Activated naive CD4-positive, alpha-beta T cell treated with anti-CD3 and anti-CD28 coated beads for 36 hours (primary cell): ENCODE measurements at regions not wholly inside any gene's neighbourhood (a gene's known extent, or its start where the extent isn't known, plus 50 kb on each side); places are given as distances from the start of the nearest gene placed in this dataset.

ENCODE experiments used
- CTCF ChIA-PET: fragments of 350-600 bp; sonication (Branson Sonifier 250); formaldehyde crosslinking; loops from one replicate; lab custom pipeline; 2021; ENCODE audit warnings: antibody characterized with exemption; lab: Charles Lee
- DNase-seq: peaks from one replicate; pipeline ENCODE4 v3.0.0-alpha.2; 2020
- H3K27ac Mint-ChIP-seq: one replicate; pipeline ENCODE4 v1.8.0; 2021; ENCODE audit warnings: mild to moderate bottlenecking, mixed read lengths
- H3K27me3 Mint-ChIP-seq: one replicate; pipeline ENCODE4 v1.8.0; 2021; ENCODE audit warnings: low read depth, mixed read lengths
- H3K36me3 Mint-ChIP-seq: one replicate; pipeline ENCODE4 v1.8.0; 2021; ENCODE audit warnings: low read depth, mixed read lengths
- H3K4me1 Mint-ChIP-seq: one replicate; pipeline ENCODE4 v1.8.0; 2021; ENCODE audit warnings: low read depth, mixed read lengths
- H3K4me3 Mint-ChIP-seq: one replicate; pipeline ENCODE4 v1.8.0; 2021; ENCODE audit warnings: mild to moderate bottlenecking, moderate library complexity, mixed read lengths
- H3K9me3 Mint-ChIP-seq: one replicate; pipeline ENCODE4 v1.8.0; 2021; ENCODE audit warnings: mixed read lengths
- intact Hi-C: fragments of 100-400 bp; cut with micrococcal nuclease; formaldehyde crosslinking; loops from one replicate; pipeline ENCODE4 v1.15.1; 2023

DNA sequence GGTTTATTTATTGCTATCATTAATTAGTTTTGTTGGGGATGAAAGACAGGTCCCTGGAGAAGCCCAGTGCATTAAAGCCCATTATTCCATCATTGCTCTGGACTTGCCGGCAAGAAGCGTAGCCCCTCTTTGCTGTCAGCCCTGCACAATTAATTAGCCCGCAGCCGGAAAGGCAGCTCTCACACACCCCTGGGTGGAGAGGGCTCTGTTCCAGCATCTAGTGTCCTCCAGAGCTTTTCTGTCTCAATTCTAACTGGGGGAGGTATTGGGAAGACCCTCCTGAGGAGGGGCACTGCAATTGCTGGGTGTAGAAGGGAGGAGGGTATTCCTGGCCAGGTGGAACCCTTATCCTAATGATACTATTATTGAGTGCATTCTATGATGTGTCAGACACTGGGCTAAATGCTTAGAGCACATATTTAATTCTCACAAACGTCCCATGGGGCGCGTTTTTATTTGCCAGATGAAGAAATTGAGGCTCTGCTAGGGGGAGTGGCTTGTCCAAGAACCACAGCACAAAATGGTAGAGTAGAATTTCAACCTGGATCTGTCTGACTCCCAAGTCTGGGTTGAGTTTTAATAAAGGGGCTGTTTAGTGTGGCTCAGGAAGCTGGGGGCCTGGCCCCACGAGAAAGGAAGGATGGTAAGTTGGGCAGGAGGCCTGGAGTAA lies 148.1 kb upstream of the PCBD1 start:
- no peaks in the 10 kb centered on the region for H3K9me3 Mint-ChIP-seq
- no peaks in the 10 kb centered on the region for H3K36me3 Mint-ChIP-seq
- intact Hi-C loops: no loop called here
- no peak overlapping the region for H3K4me3 Mint-ChIP-seq
- CTCF ChIA-PET: interaction anchor here (0.6 kb wide), 1 partner anchor 68 kb away, joined by 3 read pairs; no protein-coding TSS in a partner anchor
- H3K4me1 Mint-ChIP-seq: no peaks in the 10 kb centered on the region
- peak overlapping the region; percentile 15 for H3K27ac Mint-ChIP-seq
- no peaks in the 10 kb centered on the region for H3K27me3 Mint-ChIP-seq
- no peak for DNase-seq

DNA sequence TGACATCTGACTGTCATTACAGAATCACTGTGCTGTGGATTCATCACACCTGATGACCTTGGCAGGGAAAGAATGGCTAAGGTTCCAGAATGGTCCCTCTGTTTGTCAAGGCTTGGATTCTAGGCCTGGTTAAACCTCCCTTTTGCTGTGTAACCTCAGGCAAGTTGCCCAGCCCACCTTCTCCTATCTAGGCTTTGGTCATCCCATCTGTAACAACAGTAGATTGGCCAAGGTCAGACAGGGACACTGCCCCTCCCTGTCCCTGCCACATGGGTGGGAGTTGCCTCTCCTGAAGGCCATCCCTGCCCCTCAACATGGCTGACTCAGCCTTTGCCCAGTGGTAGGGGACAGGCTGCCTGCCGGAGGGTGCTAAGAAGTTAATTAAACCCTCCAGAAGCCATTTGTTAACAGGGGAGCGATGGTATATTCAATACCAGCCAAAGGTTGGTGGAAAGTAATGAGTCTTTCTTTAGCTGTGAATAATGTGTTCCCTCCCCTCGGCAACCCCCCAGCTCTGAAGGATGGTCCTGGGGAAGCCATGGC lies 149.8 kb upstream of the PCBD1 start:
- no peaks in the 10 kb centered on the region for H3K4me1 Mint-ChIP-seq
- intact Hi-C loops: no loop called here
- CTCF ChIA-PET: no interaction called here

DNA sequence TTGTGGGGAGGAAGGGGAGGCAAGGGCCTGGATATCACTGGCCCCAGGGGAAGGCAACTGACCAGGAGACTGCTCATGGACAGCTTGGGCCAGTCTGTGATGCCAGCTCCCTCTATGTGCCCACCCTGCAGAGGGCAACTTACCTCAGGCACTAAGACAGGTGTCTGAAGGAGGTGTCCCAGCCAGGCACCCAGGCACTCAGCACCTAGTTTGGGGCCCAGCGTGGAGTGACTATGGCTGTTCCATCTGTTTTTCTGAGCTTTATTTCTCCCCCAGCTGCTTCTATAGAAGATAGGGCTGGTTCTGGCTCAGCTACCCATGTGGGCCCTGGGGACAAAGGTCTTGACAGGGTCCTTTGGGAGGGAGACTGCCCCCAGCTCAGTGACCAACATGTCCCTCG lies 150.6 kb upstream of the PCBD1 start:
- Mint-ChIP-seq H3K9me3 (no peaks in the 10 kb centered on the region), H3K4me1 (no peaks in the 10 kb centered on the region), H3K36me3 (no peaks in the 10 kb centered on the region), H3K27me3 (no peaks in the 10 kb centered on the region), H3K27ac (no peak overlapping the region), H3K4me3 (no peak overlapping the region)
- DNase-seq: no peak
- intact Hi-C loops: no loop called here
- CTCF ChIA-PET: no interaction called here

More for the DNA sequence above, 149.8 kb upstream of the PCBD1 start:
- no peaks in the 10 kb centered on the region for H3K9me3 Mint-ChIP-seq
- no peaks in the 10 kb centered on the region for H3K36me3 Mint-ChIP-seq
- no peak overlapping the region for H3K27ac Mint-ChIP-seq
- H3K27me3 Mint-ChIP-seq: no peaks in the 10 kb centered on the region
- no peak for DNase-seq
- no peak overlapping the region for H3K4me3 Mint-ChIP-seq

DNA sequence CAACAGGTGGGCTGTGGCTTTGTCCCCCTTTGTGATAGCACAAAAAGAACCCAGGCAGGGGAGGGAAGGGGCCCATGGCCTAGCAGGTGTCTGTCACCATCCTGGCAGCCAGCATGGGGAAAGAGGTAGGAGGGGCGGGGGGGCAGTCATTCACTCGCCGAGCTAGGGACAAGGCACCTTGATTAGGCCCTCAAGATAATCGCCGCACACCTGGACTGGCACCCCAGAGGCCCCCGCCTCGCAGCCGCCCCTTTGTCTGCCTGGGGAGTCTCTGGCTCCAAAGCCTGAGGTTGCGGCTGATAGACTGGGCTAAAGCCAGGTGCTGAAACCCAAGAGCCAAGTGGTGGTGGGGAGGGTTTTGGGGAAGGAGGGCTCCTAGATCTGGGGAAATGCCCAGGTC lies 151.2 kb upstream of the PCBD1 start:
- no peak overlapping the region for H3K27ac Mint-ChIP-seq
- no peaks in the 10 kb centered on the region for H3K9me3 Mint-ChIP-seq
- intact Hi-C loops: no loop called here
- H3K36me3 Mint-ChIP-seq: no peaks in the 10 kb centered on the region
- no peaks in the 10 kb centered on the region for H3K4me1 Mint-ChIP-seq
- CTCF ChIA-PET: no interaction called here
- DNase-seq: no peak
- no peak overlapping the region for H3K4me3 Mint-ChIP-seq
- no peaks in the 10 kb centered on the region for H3K27me3 Mint-ChIP-seq

DNA sequence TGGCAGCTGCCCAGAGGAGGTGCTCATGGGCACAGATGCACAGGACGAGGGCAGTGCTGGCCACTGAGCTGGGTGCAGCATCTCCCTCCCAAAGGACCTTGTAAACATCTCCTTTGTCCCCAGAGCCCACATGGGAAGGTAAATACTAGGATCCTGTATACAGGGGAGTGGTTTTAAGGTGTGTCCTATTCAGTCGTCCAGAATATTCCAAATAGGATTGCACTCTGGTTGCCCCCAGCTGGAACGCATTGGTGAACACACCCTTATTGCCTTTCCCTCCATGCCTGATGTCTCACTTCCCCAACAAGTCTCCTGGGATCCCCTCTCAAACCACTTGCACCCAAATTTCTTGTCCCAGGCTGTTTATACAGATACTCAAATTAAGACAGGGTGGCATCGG lies 152.0 kb upstream of the PCBD1 start:
- CTCF ChIA-PET: no interaction called here
- Mint-ChIP-seq H3K27me3 (no peaks in the 10 kb centered on the region), H3K36me3 (no peaks in the 10 kb centered on the region), H3K4me1 (no peaks in the 10 kb centered on the region), H3K4me3 (no peak overlapping the region), H3K27ac (no peak overlapping the region), H3K9me3 (no peaks in the 10 kb centered on the region)
- intact Hi-C loops: no loop called here
- no peak for DNase-seq

DNA sequence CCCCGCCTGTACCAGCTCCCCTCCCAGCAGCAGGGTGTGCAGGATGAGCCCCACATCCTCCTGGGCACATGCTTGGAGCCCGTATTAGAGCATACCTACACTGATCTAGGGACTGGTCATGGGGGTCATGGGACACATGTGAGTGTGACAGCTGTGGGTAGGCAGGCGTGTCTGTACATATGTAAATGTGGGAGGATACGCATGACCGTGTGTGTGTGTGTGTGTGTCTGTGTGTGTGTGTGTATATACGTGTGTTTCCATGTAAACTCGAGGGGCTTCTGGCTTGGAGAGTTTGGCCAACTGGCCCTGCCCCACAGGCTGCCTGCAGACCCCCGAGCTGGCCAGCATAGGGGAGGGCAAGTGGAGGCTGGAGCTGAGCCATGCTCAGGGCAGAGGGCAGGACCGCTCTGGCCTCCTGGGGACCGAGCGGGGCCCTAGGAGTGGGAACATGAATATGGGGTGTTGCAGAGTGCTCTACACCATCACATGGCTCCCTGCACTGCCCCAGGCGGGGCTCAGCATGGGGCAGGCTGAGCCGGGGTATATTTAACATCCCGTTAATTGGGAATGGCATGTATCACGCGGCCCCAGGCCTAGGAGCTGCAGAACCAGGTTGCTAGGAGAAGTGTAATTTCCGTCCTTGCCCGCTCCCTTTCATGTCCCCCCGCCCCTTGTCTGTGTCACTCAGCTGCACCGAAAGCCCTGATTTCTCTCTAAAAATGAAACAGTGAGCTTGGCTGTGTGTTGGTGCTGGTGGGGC lies 152.7 kb upstream of the PCBD1 start:
- no peak for DNase-seq
- CTCF ChIA-PET: no interaction called here
- Mint-ChIP-seq H3K27ac (no peak overlapping the region), H3K4me3 (no peak overlapping the region), H3K27me3 (no peaks in the 10 kb centered on the region), H3K9me3 (no peaks in the 10 kb centered on the region), H3K36me3 (no peaks in the 10 kb centered on the region), H3K4me1 (no peaks in the 10 kb centered on the region)
- intact Hi-C loops: no loop called here

DNA sequence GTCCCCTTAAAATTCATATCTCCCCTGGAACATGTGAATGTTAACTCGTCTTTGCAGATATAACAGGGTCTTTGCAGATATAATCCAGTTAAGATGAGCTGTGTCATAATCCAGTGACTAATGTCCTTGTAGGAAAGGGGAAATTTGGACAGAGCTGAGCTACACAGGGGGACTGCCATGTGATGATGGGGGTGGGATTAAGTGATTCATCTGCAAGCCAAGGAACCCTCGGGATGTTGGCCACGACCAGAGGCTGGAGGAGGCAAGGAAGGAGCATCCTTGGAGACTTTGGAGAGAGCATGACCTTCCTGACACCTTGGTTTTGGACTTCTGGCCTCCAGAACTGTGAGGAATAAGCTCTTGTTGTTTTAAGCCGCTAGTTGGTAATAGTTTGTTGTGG lies 153.9 kb upstream of the PCBD1 start:
- no peak for DNase-seq
- no peak overlapping the region for H3K4me3 Mint-ChIP-seq
- no peaks in the 10 kb centered on the region for H3K4me1 Mint-ChIP-seq
- no peaks in the 10 kb centered on the region for H3K27me3 Mint-ChIP-seq
- no peak overlapping the region for H3K27ac Mint-ChIP-seq
- no peaks in the 10 kb centered on the region for H3K9me3 Mint-ChIP-seq
- intact Hi-C loops: no loop called here
- CTCF ChIA-PET: interaction anchor here (0.5 kb wide), 1 partner anchor 567 kb away, joined by 3 read pairs; no protein-coding TSS in a partner anchor
- no peaks in the 10 kb centered on the region for H3K36me3 Mint-ChIP-seq

DNA sequence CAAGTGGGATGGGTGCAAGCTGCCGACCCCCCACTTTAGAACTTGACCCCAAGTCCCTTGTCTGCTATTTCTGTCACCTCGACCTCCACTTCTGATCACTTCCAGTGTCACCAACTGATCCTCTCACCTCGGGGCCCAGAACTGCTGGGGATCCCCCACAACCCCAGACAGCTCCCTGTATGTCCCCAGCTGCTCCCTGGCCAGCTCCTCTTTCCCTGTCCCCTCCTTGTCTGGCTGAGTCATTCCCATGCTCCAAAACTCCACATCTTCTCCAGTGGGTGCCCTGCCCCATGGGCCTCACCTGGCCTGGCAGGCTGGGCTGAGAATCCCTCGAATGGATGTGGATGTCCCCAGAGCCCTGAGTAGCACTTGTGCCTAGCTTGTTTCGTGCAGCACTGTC lies 154.3 kb upstream of the PCBD1 start:
- no peak overlapping the region for H3K27ac Mint-ChIP-seq
- CTCF ChIA-PET: no interaction called here

DNA sequence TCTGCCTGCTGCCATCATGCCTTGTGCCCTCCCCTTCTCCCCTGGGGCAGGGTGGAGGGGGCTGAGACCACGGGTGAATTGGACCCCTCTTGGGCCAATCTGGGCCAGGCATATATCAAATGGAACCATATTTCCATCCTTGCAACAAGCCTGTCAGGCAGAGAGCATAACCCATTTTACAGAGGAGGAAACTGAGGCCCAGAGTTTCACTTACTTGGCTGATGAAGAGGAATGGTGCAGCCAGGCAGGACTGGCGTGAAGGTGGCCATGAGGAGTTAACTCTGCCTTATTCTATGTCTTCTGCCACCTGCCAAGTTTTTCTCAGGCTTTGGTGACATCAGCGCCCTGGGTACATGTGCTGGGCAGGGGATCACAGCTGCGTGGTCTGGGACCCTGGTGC lies 155.5 kb upstream of the PCBD1 start:
- intact Hi-C loops: no loop called here
- no peaks in the 10 kb centered on the region for H3K4me1 Mint-ChIP-seq
- DNase-seq: no peak
- H3K9me3 Mint-ChIP-seq: no peaks in the 10 kb centered on the region
- CTCF ChIA-PET: no interaction called here
- H3K36me3 Mint-ChIP-seq: no peaks in the 10 kb centered on the region
- no peak overlapping the region for H3K27ac Mint-ChIP-seq
- no peak overlapping the region for H3K4me3 Mint-ChIP-seq
- H3K27me3 Mint-ChIP-seq: no peaks in the 10 kb centered on the region

More for the DNA sequence above, 154.3 kb upstream of the PCBD1 start:
- intact Hi-C loops: no loop called here
- no peak for DNase-seq
- no peak overlapping the region for H3K4me3 Mint-ChIP-seq
- no peaks in the 10 kb centered on the region for H3K9me3 Mint-ChIP-seq
- no peaks in the 10 kb centered on the region for H3K27me3 Mint-ChIP-seq
- no peaks in the 10 kb centered on the region for H3K4me1 Mint-ChIP-seq
- H3K36me3 Mint-ChIP-seq: no peaks in the 10 kb centered on the region

DNA sequence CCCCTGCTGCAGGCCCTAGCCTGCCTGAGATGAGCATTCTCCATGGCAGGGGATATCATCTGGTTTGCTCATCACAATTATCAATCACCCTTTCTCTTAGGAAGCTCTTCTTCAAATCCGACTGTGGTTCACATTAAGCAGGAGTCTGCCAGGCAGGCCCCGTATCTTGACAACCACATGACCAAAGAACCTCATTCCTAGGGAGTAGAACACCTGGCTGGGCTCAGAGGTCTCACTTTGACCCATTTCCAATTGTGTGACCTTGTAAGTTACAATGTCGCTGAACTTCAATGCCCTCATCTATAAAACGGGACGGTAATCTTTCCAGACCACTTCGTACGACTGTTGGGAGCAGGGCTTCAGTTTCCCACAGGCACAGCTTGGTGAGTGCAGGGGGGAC lies 156.4 kb upstream of the PCBD1 start:
- H3K27ac Mint-ChIP-seq: no peak overlapping the region
- H3K36me3 Mint-ChIP-seq: no peaks in the 10 kb centered on the region
- H3K9me3 Mint-ChIP-seq: no peaks in the 10 kb centered on the region
- DNase-seq: no peak
- no peaks in the 10 kb centered on the region for H3K4me1 Mint-ChIP-seq
- no peaks in the 10 kb centered on the region for H3K27me3 Mint-ChIP-seq
- intact Hi-C loops: no loop called here
- CTCF ChIA-PET: no interaction called here
- H3K4me3 Mint-ChIP-seq: no peak overlapping the region

DNA sequence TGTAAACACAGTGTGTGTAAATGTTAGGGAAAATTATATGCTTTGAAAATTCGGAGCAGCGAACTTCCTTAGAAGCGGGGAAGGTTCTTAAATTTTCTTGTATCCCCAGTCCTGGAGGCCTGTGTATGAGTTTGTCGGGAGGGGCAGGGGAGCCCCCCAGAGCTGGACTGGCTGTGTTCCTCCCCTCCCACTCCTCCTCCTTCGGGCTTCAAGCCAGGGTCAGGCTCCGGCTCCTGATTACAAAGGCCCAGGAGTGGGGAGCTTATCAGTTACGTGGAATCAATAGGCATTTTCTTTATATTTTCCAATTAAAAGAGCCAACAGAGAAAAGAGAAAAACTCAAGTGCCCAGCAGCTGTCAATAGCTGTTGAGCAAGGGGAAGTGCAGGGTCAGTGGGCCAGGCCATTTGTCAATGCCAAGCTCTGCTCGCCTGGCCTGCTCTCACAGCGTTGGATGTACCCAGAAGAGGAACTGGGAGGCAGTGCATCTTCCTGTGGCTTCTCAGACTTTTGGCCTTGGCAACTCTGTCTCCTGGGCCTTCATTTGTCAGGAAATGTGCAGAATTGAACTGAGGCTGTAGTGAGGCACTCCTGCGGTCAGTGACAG lies 156.9 kb upstream of the PCBD1 start:
- H3K36me3 Mint-ChIP-seq: no peaks in the 10 kb centered on the region
- no peak overlapping the region for H3K4me3 Mint-ChIP-seq
- no peaks in the 10 kb centered on the region for H3K4me1 Mint-ChIP-seq
- H3K27me3 Mint-ChIP-seq: no peaks in the 10 kb centered on the region
- CTCF ChIA-PET: no interaction called here
- intact Hi-C loops: no loop called here
- no peak overlapping the region for H3K27ac Mint-ChIP-seq
- H3K9me3 Mint-ChIP-seq: no peaks in the 10 kb centered on the region
- DNase-seq: no peak

DNA sequence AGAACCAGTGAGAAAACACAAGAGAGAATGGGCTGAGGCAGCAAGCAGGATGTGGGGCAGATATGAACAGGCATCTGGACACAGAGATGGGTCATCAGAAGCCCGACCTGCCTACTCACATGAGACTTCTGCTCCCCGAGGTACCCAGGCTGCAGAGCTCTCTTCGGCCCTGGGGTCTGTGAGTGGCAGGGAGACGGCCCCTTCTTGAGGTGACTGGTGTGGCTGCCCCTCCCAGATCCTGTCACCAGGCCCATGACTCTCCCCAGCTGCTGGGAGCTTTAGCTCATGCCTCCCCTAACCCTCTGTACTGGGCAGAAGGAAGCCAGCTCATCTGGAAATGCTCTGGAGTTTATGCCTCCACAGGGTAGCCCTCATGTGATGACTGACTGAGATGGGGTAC lies 157.6 kb upstream of the PCBD1 start:
- Mint-ChIP-seq H3K36me3 (no peaks in the 10 kb centered on the region), H3K4me1 (no peaks in the 10 kb centered on the region), H3K27me3 (no peaks in the 10 kb centered on the region), H3K9me3 (no peaks in the 10 kb centered on the region), H3K4me3 (no peak overlapping the region), H3K27ac (no peak overlapping the region)
- intact Hi-C loops: no loop called here
- CTCF ChIA-PET: no interaction called here
- DNase-seq: no peak
